ENCODE measurements at regions not wholly inside any gene's neighbourhood (a gene's known extent, or its start where the extent isn't known, plus 50 kb on each side); places are given as distances from the start of the nearest gene placed in this dataset.

DNA sequence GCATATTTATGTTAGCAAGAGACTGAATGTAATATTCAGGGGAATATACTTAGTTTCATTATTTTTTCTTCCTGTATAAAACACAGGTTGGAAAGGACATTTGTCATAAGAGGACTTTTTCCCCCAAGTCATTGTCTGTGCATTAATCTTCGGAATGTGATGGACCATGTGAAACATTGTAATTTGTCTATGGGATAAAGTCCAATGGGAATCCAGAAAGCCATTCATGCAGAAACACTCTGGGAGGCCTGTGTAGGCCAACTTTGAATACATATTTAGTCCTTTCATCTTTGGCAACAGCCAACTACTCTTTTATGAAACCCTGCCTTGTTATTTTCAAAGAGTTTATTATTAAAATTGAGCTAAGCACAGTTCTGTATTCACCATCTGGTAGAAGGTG lies 386.4 kb downstream of the PIK3C3 start:
- no peak for TF ChIP-seq FOS (IDR thresholded peaks at IDR 0.05; ENCODE audit: extremely low read depth, insufficient read length)
- TF ChIP-seq RFX5 (IDR thresholded peaks at IDR 0.05; ENCODE audit: low read depth, low read length): no peak
- TF ChIP-seq ZNF212 (CRISPR knock-in tag; IDR thresholded peaks at IDR 0.05): no peak
- TF ChIP-seq POLR2AphosphoS5 (IDR thresholded peaks at IDR 0.05; ENCODE audit: control insufficient read depth, insufficient read depth, low read depth, low read length): no peak
- TF ChIP-seq POLR2A (conservative IDR thresholded peaks at IDR 0.05): no peak
- TF ChIP-seq, protein P1, sequence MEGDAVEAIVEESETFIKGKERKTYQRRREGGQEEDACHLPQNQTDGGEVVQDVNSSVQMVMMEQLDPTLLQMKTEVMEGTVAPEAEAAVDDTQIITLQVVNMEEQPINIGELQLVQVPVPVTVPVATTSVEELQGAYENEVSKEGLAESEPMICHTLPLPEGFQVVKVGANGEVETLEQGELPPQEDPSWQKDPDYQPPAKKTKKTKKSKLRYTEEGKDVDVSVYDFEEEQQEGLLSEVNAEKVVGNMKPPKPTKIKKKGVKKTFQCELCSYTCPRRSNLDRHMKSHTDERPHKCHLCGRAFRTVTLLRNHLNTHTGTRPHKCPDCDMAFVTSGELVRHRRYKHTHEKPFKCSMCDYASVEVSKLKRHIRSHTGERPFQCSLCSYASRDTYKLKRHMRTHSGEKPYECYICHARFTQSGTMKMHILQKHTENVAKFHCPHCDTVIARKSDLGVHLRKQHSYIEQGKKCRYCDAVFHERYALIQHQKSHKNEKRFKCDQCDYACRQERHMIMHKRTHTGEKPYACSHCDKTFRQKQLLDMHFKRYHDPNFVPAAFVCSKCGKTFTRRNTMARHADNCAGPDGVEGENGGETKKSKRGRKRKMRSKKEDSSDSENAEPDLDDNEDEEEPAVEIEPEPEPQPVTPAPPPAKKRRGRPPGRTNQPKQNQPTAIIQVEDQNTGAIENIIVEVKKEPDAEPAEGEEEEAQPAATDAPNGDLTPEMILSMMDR (IDR thresholded peaks at IDR 0.05 in 2 of 3, conservative IDR thresholded peaks at IDR 0.05 in 1 of 3; ENCODE audit: insufficient read depth in 2 of 3, low read depth in 1 of 3, low read length in 3 of 3): no peak
- TF ChIP-seq POLR2G (IDR thresholded peaks at IDR 0.05; ENCODE audit: low read depth, low read length): no peak
- TF ChIP-seq, protein P2, sequence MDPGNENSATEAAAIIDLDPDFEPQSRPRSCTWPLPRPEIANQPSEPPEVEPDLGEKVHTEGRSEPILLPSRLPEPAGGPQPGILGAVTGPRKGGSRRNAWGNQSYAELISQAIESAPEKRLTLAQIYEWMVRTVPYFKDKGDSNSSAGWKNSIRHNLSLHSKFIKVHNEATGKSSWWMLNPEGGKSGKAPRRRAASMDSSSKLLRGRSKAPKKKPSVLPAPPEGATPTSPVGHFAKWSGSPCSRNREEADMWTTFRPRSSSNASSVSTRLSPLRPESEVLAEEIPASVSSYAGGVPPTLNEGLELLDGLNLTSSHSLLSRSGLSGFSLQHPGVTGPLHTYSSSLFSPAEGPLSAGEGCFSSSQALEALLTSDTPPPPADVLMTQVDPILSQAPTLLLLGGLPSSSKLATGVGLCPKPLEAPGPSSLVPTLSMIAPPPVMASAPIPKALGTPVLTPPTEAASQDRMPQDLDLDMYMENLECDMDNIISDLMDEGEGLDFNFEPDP (CRISPR knock-in tag; IDR thresholded peaks at IDR 0.05): no peak
- no peak for TF ChIP-seq KAT2B (IDR thresholded peaks at IDR 0.05; ENCODE audit: low read depth, low read length)
